ENCODE measurements at regions not wholly inside any gene's neighbourhood (a gene's known extent, or its start where the extent isn't known, plus 50 kb on each side); places are given as distances from the start of the nearest gene placed in this dataset.

DNA sequence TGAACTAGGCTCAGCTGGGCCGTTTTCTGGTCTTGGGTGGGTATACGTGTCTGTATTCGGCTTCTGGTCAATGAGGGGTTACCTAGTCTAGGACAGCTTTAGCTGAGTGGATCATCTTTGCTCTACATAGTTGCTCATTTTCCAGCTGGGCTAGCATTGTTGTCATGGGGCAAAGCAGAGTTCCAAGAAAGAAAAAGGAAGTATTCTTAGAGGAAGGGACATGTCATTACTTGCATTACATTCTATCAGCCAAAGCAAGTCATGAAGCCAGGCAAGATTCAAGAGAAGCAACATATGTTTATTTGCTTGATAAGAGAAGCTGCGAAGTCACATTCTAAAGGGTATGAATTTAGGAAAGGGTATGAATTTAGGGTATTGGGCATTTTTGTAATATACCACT, 396.5 kb downstream of the ZNF608 start:
- FAIRE-seq = no peak
- DNase-seq (ENCODE audit: low spot score in 2 of 2) = no peak

DNA sequence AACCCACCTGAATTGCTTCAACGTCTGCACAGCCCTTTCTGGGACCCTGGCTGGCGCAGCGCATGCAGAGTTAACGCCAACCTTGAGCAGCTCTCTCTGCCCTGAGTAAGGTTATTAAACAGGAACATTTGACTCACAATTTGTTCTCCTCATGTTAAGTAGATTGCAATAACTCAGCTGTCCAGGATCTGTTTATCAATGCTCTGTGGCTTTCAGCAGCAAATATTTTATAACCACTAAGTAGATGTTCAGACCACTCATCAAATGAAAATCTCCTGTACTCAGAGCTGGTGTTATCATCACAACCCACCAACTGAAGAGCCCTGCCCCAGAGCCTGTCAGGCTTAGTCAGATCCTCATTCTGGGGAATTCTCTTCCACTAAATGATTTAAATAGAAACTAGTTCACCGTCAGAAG, 403.0 kb downstream of the ZNF608 start:
- FAIRE-seq = no peak
- no peak for DNase-seq (ENCODE audit: low spot score in 2 of 2)

DNA sequence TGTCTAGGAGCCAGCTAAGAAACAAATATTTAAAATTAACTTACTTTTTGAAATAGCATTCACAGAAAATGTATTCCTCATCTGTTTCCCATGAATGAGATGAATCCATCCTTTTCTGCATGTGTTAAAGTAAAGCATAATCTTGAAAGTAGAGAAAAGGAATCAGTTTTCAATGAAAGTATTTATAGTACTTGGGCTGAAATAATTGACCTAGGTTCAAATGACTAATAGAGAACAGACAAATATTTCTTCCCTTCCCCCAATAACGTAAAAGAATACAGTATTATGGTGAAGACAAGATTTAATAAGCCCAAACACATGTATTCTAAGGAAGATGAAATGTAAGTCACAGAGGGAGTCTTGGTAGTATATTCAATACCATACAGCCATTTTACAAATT, 403.5 kb downstream of the ZNF608 start:
- DNase-seq (ENCODE audit: low spot score in 2 of 2) = no peak
- no peak for FAIRE-seq

DNA sequence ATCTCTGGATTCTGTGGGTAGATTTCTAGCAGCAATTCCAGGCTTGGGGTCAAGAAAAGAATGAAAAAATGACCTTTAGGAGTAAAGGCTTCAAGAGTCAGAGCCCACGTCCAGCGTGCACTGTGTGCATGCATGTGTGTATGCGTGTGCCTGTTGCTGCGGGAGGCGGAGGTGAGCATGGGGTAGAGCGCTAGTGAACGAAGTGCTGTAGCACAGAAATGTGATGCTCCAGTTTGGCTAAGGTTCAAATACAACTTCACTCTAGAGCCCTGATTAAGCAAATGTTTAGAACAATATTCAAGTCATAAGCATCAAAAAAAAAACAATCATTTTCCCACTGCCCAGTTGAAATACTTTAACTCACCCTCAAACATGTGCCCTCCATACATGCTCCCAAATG, 403.9 kb downstream of the ZNF608 start:
- DNase-seq (ENCODE audit: low spot score in 2 of 2) = no peak
- FAIRE-seq = no peak

GRCh38 chr5:124342027-124342471, 404.4 kb downstream of the ZNF608 start:
- DNase-seq (ENCODE audit: low spot score in 2 of 2) (no peak), FAIRE-seq (no peak)

DNA sequence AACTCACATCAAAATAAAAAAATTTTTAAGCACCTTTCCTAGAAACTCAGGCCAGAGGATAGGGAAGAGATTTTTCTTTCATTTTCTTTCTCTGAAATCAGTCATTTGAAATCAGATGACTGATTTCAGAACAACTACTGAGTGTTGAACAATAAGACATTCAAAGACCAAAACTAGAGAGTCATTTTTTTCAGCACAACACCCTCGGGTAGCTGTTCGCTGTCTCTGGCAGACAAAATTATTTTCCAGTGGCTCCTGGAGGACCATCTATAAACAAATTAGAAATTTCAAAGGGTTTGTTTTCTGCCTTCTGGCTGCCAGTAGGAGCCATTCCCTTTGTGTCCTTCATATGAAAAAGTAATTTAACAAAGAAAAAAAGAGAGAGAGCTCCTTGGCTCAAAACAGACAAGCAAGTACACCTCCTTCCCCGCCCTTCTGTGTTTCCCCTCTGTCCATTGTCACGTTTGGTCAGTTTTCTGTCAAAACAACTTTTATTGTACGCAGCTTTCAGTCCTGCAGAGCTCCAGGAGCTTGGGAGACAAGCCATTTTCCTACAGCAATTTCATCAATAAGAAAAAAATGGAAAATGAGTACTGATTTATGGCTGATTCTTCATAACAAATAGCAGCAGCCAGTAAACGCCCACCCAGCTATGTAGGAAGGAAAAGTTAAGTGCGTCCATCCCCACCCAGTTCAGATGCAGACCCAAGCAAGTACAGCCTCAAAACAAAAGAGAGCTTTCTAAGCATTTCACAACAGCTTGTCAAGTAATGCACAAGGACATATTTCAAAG, 405.2 kb downstream of the ZNF608 start:
- DNase-seq (ENCODE audit: low spot score in 2 of 2) = no peak
- FAIRE-seq = no peak

DNA sequence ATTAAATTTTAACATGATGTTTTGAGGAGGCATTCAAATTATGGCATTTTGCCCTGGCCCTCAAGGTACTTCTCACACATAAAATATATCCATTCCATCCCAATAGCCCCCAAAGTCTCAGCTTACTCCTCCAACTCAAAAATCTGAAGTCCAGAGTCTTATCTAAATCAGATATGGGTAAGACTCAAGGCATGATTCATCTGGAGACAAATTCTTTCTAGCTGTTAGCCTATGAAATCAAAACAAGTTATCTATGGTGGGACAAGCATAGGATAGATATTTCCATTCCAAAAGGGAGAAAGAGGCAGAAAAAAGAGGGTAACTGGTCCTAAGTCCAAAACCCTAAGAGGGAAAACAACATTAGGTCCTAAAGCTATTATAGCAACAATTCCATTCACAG, 408.4 kb downstream of the ZNF608 start:
- FAIRE-seq (no peak), DNase-seq (ENCODE audit: low spot score in 2 of 2) (no peak)

DNA sequence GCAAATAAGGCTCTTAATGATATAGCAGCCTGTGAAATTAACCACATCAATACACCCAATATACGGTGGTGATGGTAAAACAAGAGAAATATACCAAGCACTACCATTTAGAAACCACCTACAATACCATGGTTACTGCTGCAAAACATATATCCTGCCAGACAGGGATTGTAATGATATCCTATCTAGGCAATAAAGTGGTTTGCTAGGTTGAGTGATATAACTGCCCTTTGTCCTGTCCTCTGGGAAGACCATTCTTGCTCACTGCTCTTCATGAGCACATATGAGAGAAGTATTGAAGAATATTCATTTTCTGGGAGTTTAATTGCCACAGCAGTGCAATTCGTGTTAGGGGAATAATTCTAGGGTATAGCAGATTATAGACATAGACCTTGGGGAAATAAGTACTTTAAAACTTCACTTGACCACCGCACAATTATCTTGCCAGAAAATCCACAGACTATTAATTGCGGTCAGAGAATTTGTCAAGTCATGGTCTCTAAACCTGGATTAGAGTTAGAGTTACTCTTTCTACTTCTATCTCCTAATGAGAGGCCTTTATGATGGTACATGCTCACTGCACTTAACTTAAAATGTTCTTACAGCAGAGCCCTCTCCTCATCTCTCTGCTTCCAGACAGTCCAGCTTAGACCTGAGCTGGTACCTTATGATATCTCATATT, 413.0 kb downstream of the ZNF608 start:
- FAIRE-seq = no peak
- no peak for DNase-seq (ENCODE audit: low spot score in 2 of 2)

GRCh38 chr5:124332273-124332672, 414.2 kb downstream of the ZNF608 start:
- DNase-seq (ENCODE audit: low spot score in 2 of 2) (no peak), FAIRE-seq (no peak)

DNA sequence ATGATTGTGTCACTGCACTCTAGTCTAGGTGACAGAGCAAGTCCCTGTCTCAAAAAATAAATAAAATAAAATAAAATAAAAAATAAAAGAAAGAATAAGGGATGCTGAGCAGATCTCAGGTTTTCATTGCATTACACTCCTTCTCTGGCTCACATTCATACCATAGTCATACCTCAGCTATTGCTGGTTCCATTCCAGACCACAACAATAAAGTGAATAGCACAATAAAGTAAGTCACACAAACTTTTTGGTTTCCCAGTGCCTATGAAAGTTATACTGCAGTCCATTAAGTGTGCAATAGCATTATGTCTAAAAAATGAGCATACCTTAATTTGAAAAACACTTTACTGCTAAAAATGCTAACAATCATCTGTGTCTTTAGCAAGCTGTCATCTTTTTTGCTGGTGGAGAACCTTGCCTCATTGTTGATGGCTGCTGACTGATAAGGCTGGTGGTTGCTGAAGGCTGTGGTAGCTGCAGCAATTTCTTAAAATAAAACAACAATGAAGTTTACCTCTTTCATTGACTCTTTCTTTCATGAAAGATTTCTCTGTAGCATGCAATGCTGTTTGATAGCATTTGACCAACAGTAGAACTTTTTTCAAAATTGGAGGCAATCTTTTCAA, 415.7 kb downstream of the ZNF608 start:
- DNase-seq (ENCODE audit: low spot score in 2 of 2) (no peak), FAIRE-seq (no peak)

- DNase-seq (ENCODE audit: low spot score in 2 of 2) (no peak), FAIRE-seq (no peak)
Observed at GRCh38 chr5:124328201-124328600, 418.2 kb downstream of the ZNF608 start.

DNA sequence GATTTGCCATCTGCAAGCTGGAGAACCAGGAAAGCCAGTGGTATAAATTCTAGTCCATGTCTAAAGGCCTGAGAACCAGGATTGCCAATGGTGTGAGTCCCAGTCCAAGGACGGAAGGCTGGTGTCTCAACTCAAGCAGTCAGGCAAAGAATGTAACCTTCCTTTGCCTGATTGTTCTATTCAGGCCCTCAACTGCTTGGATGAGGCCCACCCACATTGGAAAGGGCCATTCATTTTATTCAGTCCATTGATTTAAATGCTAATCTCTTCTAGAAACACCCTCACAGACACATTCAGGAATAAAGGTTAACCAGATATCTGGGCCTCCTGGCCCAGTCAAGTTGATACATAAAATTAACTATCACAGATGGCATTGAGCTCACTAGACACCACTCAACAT, 427.8 kb downstream of the ZNF608 start:
- FAIRE-seq = no peak
- no peak for DNase-seq (ENCODE audit: low spot score in 2 of 2)

DNA sequence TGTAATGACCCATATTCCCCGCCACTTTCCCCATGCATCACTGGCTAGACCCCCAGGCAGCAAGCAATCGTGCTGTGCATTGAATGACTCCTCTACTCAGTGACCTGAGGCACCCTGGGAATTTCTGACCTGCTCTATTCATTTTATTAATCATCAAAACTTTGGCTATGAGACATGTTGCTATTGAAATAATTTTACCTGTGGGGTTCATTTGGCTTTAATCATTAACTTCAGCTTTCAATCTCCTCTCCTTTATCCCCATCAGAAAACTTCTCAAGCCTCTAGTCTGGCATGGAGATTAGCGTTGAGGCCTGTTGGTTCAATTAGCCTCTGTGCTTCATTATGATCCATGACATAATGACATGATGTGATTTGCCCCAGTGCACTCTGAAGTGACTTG, 429.0 kb downstream of the ZNF608 start:
- DNase-seq (ENCODE audit: low spot score in 2 of 2) = no peak
- FAIRE-seq = no peak

DNA sequence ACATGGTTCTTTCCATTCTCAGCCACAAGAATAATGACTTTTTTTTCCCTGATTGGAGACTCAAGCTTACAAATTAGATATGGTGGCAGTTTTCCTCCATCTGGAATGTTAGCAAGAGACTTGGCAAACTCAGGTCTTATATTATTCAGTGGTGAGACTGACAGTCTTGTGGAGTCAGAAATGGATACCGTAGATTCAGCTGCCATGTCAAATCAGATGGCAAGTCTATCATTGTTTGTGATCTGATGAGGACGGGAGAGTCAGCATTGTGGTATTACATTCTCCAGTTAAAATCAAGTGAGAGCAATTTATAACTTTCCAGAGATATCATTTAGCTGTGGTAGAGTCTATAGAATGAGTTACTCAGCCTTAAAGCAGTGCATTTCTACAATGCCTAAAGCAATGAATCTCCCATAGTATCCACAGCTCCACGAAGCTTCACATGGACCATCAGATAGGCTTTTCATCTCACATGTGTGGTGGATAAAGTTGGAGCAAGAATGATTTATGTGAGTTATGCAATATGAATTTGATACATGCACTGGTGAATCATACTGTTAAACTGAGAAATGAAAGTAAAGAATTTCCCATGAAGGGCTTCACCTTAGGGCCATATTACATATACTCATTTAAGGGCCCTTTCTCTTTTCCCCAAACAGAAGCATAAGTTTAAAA, 430.6 kb downstream of the ZNF608 start:
- DNase-seq (ENCODE audit: low spot score in 2 of 2) = no peak
- FAIRE-seq = no peak

DNA sequence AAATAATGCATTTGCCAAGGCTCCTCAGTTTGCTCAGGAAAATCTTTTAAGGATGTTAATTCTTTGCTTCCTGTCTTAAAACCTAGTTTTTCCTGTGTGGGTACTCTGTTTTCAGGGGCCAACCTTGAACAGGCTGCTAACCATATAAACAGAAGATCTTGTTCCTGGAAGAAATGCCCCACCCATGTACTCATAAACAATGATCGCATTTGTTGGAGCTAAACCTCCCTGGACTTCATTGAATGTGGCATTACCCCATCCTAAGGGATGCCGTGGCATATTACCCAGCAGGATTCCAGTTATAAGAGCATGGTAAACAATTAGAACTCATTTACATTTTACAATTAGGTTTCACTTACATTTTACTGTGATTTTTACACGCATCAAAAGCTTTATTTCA, 436.0 kb downstream of the ZNF608 start:
- FAIRE-seq = no peak
- no peak for DNase-seq (ENCODE audit: low spot score in 2 of 2)

DNA sequence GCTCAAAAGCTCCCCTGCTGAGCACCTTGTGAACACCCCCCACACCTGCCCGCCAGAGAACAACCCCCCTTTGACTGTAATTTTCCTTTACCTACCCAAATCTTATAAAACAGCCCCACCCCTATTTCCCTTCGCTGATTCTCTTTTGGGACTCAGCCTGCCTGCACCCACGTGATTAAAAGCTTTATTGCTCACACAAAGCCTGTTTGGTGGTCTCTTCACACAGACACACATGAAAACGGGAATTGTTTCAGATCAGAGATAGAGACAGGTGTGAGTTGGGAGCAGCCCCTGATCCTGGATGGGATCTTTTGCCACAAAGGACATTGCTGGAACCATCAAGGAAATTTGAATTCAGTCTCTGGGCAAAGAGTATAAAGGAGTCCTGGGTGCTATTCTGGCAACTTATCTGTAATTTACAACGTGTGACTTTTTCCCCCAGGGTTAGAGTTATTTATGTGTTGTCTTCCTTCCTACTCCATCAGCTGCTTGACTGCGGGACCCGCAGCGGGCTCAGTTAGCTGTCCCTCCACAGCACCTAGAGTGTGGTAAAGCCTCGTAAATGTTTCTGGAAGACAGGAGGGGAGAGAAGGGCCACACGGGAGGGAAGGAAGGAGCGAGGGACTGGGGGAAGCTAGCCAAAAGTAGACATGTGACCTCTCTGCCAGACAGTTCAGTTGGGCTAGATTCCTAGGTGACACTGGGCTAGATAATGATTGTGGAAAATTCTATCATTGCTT, 437.0 kb downstream of the ZNF608 start:
- DNase-seq (ENCODE audit: low spot score in 2 of 2) (no peak), FAIRE-seq (no peak)

DNA sequence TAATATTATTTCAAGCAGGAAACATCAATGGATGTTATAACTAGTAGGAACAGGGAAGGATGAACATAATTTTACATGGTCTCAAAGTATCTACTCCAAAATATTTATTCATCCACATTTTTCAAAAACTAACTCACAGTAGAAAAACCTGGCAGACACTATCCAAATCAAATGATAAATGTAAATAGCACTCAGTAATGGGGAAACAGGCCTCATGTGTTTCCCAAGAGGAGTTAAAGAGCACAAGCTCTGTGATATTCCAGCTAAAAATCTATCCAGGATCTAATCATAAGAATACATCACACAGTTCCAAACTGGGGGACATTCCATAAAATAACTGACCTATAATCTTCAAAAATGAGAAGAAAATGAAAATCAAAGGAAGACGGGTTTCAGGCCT, 443.1 kb downstream of the ZNF608 start:
- no peak for DNase-seq (ENCODE audit: low spot score in 2 of 2)
- no peak for FAIRE-seq

GRCh38 chr5:124302533-124302932, 443.9 kb downstream of the ZNF608 start:
- FAIRE-seq = no peak
- DNase-seq (ENCODE audit: low spot score in 2 of 2) = no peak

GRCh38 chr5:124301850-124302249, 444.6 kb downstream of the ZNF608 start:
- FAIRE-seq (no peak), DNase-seq (ENCODE audit: low spot score in 2 of 2) (no peak)

- DNase-seq (ENCODE audit: low spot score in 2 of 2) = no peak
Observed at GRCh38 chr5:124300815-124301621, 445.4 kb downstream of the ZNF608 start.

More at GRCh38 chr5:124300815-124301621, 445.4 kb downstream of the ZNF608 start:
- no peak for FAIRE-seq

Data from frontal cortex (tissue), 3 donors.